ENCODE measurements at regions not wholly inside any gene's neighbourhood (a gene's known extent, or its start where the extent isn't known, plus 50 kb on each side); places are given as distances from the start of the nearest gene placed in this dataset.

- 73% methylated on average over 6 of the region's 10 CpGs for WGBS (ENCODE audit: insufficient coverage)
- Mint-ChIP-seq H3K27ac (no peak overlapping the region), H3K4me1 (no peaks in the 10 kb centered on the region), H3K4me3 (no peak overlapping the region), H3K27me3 (peaks cover 0 to 15% of the 10 kb centered on the region in 2 donors), H3K9me3 (peaks cover 0 to 5% (median 4%) of the 10 kb centered on the region in 3 donors), H3K36me3 (no peaks in the 10 kb centered on the region)
- Histone ChIP-seq H3K36me3 (ENCODE audit: control insufficient read depth in 2 of 2, extremely low read depth in 1 of 2, insufficient read depth in 1 of 2, low read length in 1 of 2) (no peaks in the 10 kb centered on the region), H3K4me3 (ENCODE audit: control insufficient read depth in 1 of 2, extremely low read depth in 1 of 2, low read length in 1 of 2) (no peak overlapping the region), H3K4me1 (ENCODE audit: control insufficient read depth in 1 of 2, extremely low read depth in 1 of 2, insufficient read depth in 2 of 2, low read length in 2 of 2) (no peaks in the 10 kb centered on the region), H3K27me3 (replicated peaks in 1 of 2; ENCODE audit: control insufficient read depth in 2 of 2, extremely low read depth in 1 of 2, insufficient read depth in 2 of 2, low read length in 1 of 2) (peaks cover 0 to 8% of the 10 kb centered on the region in 2 experiments), H3K9me3 (no peaks in the 10 kb centered on the region), H3K27ac (ENCODE audit: low read length) (no peak overlapping the region)
- CTCF ChIA-PET, result no interaction called here
- DNase-seq, result no peak
- no peak for ATAC-seq (replicated peaks in 1 of 4)
- POLR2A ChIA-PET, result no interaction called here
Observed at GRCh38 chr2:2919574-2920365, 457.8 kb downstream of the EIPR1 start.

DNA sequence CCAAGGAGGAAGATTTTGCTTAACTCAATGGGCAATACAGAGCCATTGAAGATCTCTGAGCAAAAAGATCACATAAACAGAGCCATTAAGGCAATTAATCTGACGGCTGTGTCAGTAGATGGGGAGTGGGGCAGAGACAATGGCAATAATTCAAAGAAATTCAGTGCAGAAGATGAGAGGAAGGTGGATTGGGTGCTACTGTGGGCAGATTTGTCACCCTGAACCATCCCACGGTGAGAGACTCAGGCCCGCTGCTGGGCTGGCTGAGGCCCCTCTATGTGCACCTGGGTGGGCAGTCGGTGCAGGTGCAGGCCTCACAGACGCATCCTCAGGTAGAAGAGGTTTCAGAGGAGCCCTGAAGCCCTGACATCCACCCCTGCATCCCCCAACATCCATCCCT, 458.6 kb downstream of the EIPR1 start:
- H3K27me3 ChIP-seq (replicated peaks in 1 of 2; ENCODE audit: control insufficient read depth in 2 of 2, extremely low read depth in 1 of 2, insufficient read depth in 2 of 2, low read length in 1 of 2), result peaks cover 0 to 8% of the 10 kb centered on the region in 2 experiments
- CTCF ChIA-PET, result no interaction called here

DNA sequence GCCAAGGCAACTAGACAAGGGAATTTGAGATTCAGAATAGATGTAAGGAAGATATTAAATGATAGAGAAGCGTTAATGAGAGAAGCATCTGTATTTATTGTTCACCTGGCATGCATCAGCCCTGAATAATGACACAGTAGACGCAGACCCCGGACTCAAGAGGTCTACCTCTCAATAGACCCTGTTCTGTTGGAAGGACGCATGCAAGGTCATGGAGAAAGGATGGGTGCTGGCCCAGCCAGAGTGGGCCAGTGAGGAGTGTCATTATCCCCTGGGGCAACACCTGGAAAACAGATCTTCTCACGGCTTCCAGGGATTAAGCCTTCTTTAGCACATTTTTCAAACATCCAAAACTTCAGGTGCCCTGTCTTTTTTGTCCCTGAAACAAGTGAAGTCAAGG, 461.0 kb downstream of the EIPR1 start:
- ATAC-seq (replicated peaks in 1 of 4) (no peak), DNase-seq (no peak)
- ChIA-PET CTCF (no interaction called here), POLR2A (no interaction called here)
- Mint-ChIP-seq H3K4me1 (no peaks in the 10 kb centered on the region), H3K27ac (no peak overlapping the region), H3K4me3 (no peak overlapping the region), H3K36me3 (no peaks in the 10 kb centered on the region), H3K27me3 (peaks cover 6 to 15% of the 10 kb centered on the region in 2 donors), H3K9me3 (peaks cover 0 to 5% (median 4%) of the 10 kb centered on the region in 3 donors)
- Histone ChIP-seq H3K27me3 (replicated peaks in 1 of 2; ENCODE audit: control insufficient read depth in 2 of 2, extremely low read depth in 1 of 2, insufficient read depth in 2 of 2, low read length in 1 of 2) (peaks cover 0 to 10% of the 10 kb centered on the region in 2 experiments), H3K9me3 (no peaks in the 10 kb centered on the region), H3K36me3 (ENCODE audit: control insufficient read depth in 2 of 2, extremely low read depth in 1 of 2, insufficient read depth in 1 of 2, low read length in 1 of 2) (no peaks in the 10 kb centered on the region), H3K4me1 (ENCODE audit: control insufficient read depth in 1 of 2, extremely low read depth in 1 of 2, insufficient read depth in 2 of 2, low read length in 2 of 2) (no peaks in the 10 kb centered on the region), H3K27ac (ENCODE audit: low read length) (no peak overlapping the region), H3K4me3 (ENCODE audit: control insufficient read depth in 1 of 2, extremely low read depth in 1 of 2, low read length in 1 of 2) (no peak overlapping the region)
- WGBS (ENCODE audit: insufficient coverage), result 80% methylated on average over 3 of the region's 5 CpGs

More for the DNA sequence above, 458.6 kb downstream of the EIPR1 start:
- no peaks in the 10 kb centered on the region for H3K36me3 ChIP-seq (ENCODE audit: control insufficient read depth in 2 of 2, extremely low read depth in 1 of 2, insufficient read depth in 1 of 2, low read length in 1 of 2)
- 84% methylated on average over 3 of the region's 5 CpGs for WGBS (ENCODE audit: insufficient coverage)
- H3K9me3 ChIP-seq, result no peaks in the 10 kb centered on the region
- no peak overlapping the region for H3K27ac Mint-ChIP-seq
- ATAC-seq (replicated peaks in 1 of 4), result no peak
- H3K4me3 Mint-ChIP-seq, result no peak overlapping the region
- H3K4me3 ChIP-seq (ENCODE audit: control insufficient read depth in 1 of 2, extremely low read depth in 1 of 2, low read length in 1 of 2), result no peak overlapping the region
- POLR2A ChIA-PET, result no interaction called here
- DNase-seq, result no peak
- H3K36me3 Mint-ChIP-seq, result no peaks in the 10 kb centered on the region
- peaks cover 0 to 15% of the 10 kb centered on the region in 2 donors for H3K27me3 Mint-ChIP-seq
- H3K4me1 ChIP-seq (ENCODE audit: control insufficient read depth in 1 of 2, extremely low read depth in 1 of 2, insufficient read depth in 2 of 2, low read length in 2 of 2), result no peaks in the 10 kb centered on the region
- H3K4me1 Mint-ChIP-seq, result no peaks in the 10 kb centered on the region
- peaks cover 0 to 5% (median 4%) of the 10 kb centered on the region in 3 donors for H3K9me3 Mint-ChIP-seq
- H3K27ac ChIP-seq (ENCODE audit: low read length), result no peak overlapping the region

- Histone ChIP-seq H3K9me3 (no peaks in the 10 kb centered on the region), H3K4me3 (ENCODE audit: control insufficient read depth in 1 of 2, extremely low read depth in 1 of 2, low read length in 1 of 2) (no peak overlapping the region), H3K27me3 (replicated peaks in 1 of 2; ENCODE audit: control insufficient read depth in 2 of 2, extremely low read depth in 1 of 2, insufficient read depth in 2 of 2, low read length in 1 of 2) (peaks cover 0 to 8% of the 10 kb centered on the region in 2 experiments), H3K4me1 (ENCODE audit: control insufficient read depth in 1 of 2, extremely low read depth in 1 of 2, insufficient read depth in 2 of 2, low read length in 2 of 2) (no peaks in the 10 kb centered on the region), H3K27ac (ENCODE audit: low read length) (no peak overlapping the region), H3K36me3 (ENCODE audit: control insufficient read depth in 2 of 2, extremely low read depth in 1 of 2, insufficient read depth in 1 of 2, low read length in 1 of 2) (no peaks in the 10 kb centered on the region)
- ChIA-PET CTCF (no interaction called here), POLR2A (no interaction called here)
- no peak overlapping the region for H3K4me3 Mint-ChIP-seq
- H3K9me3 Mint-ChIP-seq, result peaks cover 0 to 5% (median 4%) of the 10 kb centered on the region in 3 donors
- no peaks in the 10 kb centered on the region for H3K4me1 Mint-ChIP-seq
- H3K27ac Mint-ChIP-seq, result no peak overlapping the region
- ATAC-seq (replicated peaks in 1 of 4) (no peak), DNase-seq (no peak)
- 90% methylated on average over 4 of the region's 8 CpGs for WGBS (ENCODE audit: insufficient coverage)
- peaks cover 6 to 12% of the 10 kb centered on the region in 2 donors for H3K27me3 Mint-ChIP-seq
- H3K36me3 Mint-ChIP-seq, result no peaks in the 10 kb centered on the region
Observed at GRCh38 chr2:2914252-2914651, 463.4 kb downstream of the EIPR1 start.

DNA sequence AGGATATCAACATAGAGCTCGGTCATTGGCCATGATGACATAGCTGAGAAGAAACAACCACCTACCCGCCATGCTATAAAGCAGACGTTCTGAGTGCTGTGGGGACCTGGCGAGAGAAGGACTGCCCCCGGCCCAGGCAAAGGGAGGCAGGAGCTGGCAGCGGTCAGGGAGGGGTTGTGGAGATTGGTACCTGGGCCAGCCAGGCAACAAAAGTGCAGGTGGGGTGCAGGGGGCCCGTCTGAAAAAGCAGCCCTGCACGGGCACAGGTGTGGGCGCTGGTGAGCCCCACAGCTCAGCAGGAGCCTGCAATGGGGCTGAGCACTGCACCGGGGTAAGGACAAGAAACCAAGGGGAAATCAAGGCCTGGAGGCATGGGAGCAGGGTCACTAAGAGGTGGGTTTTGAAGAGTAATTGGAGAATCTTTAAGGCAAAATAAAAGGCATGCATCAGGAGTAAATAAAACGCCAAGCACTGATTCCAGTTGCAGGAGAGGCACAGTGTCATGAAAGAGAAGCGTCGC, 464.0 kb downstream of the EIPR1 start:
- no peak for DNase-seq
- no peaks in the 10 kb centered on the region for H3K4me1 Mint-ChIP-seq
- Histone ChIP-seq H3K36me3 (ENCODE audit: control insufficient read depth in 2 of 2, extremely low read depth in 1 of 2, insufficient read depth in 1 of 2, low read length in 1 of 2) (no peaks in the 10 kb centered on the region), H3K4me1 (ENCODE audit: control insufficient read depth in 1 of 2, extremely low read depth in 1 of 2, insufficient read depth in 2 of 2, low read length in 2 of 2) (no peaks in the 10 kb centered on the region), H3K27ac (ENCODE audit: low read length) (no peak overlapping the region), H3K4me3 (ENCODE audit: control insufficient read depth in 1 of 2, extremely low read depth in 1 of 2, low read length in 1 of 2) (no peak overlapping the region), H3K9me3 (no peaks in the 10 kb centered on the region), H3K27me3 (replicated peaks in 1 of 2; ENCODE audit: control insufficient read depth in 2 of 2, extremely low read depth in 1 of 2, insufficient read depth in 2 of 2, low read length in 1 of 2) (peaks cover 0 to 8% of the 10 kb centered on the region in 2 experiments)
- ATAC-seq (replicated peaks in 1 of 4), result no peak
- ChIA-PET CTCF (no interaction called here), POLR2A (no interaction called here)
- H3K27me3 Mint-ChIP-seq, result peaks cover 6 to 9% of the 10 kb centered on the region in 2 donors
- no peak overlapping the region for H3K27ac Mint-ChIP-seq
- H3K4me3 Mint-ChIP-seq, result no peak overlapping the region
- 78% methylated on average over 8 of the region's 13 CpGs for WGBS (ENCODE audit: insufficient coverage)
- H3K36me3 Mint-ChIP-seq, result no peaks in the 10 kb centered on the region
- peaks cover 0 to 5% (median 4%) of the 10 kb centered on the region in 3 donors for H3K9me3 Mint-ChIP-seq

- POLR2A ChIA-PET, result no interaction called here
- Mint-ChIP-seq H3K27me3 (peaks cover 4 to 6% of the 10 kb centered on the region in 2 donors), H3K27ac (no peak overlapping the region), H3K4me3 (no peak overlapping the region), H3K9me3 (peaks cover 0 to 5% (median 4%) of the 10 kb centered on the region in 3 donors), H3K36me3 (no peaks in the 10 kb centered on the region), H3K4me1 (no peaks in the 10 kb centered on the region)
- Histone ChIP-seq H3K4me3 (ENCODE audit: control insufficient read depth in 1 of 2, extremely low read depth in 1 of 2, low read length in 1 of 2) (no peak overlapping the region), H3K9me3 (no peaks in the 10 kb centered on the region), H3K27me3 (replicated peaks in 1 of 2; ENCODE audit: control insufficient read depth in 2 of 2, extremely low read depth in 1 of 2, insufficient read depth in 2 of 2, low read length in 1 of 2) (peaks cover 0 to 8% of the 10 kb centered on the region in 2 experiments), H3K27ac (ENCODE audit: low read length) (no peak overlapping the region), H3K36me3 (ENCODE audit: control insufficient read depth in 2 of 2, extremely low read depth in 1 of 2, insufficient read depth in 1 of 2, low read length in 1 of 2) (no peaks in the 10 kb centered on the region), H3K4me1 (ENCODE audit: control insufficient read depth in 1 of 2, extremely low read depth in 1 of 2, insufficient read depth in 2 of 2, low read length in 2 of 2) (no peaks in the 10 kb centered on the region)
- DNase-seq (no peak), ATAC-seq (replicated peaks in 1 of 4) (no peak)
- WGBS (ENCODE audit: insufficient coverage), result 84% methylated on average over 10 of the region's 10 CpGs
- CTCF ChIA-PET, result no interaction called here
Observed at GRCh38 chr2:2912731-2913130, 464.9 kb downstream of the EIPR1 start.

Data from T-cell (primary cell).